H9 (cell line): ENCODE measurements at regions not wholly inside any gene's neighbourhood (a gene's known extent, or its start where the extent isn't known, plus 50 kb on each side); places are given as distances from the start of the nearest gene placed in this dataset.

Source experiments
- DNase-seq: peaks from one replicate; pipeline ENCODE4 v3.0.0-alpha.2; 2017
- H2AFZ ChIP-seq: one replicate; pipeline ENCODE4 v1.6.1; 2013; ENCODE audit warnings: mild to moderate bottlenecking, low read length, control low read depth, moderate library complexity
- H2AK5ac ChIP-seq: 2 replicates; pipeline ENCODE4 v1.6.1; 2013; ENCODE audit warnings: low read length, control low read depth, mixed read lengths; ENCODE audit not compliant: insufficient read length
- H2BK120ac ChIP-seq: one replicate; pipeline ENCODE4 v1.6.1; 2013; ENCODE audit warnings: low read depth, mild to moderate bottlenecking, low read length, control low read depth, inconsistent platforms; ENCODE audit not compliant: poor library complexity, severe bottlenecking
- H2BK12ac ChIP-seq: 2 replicates; pipeline ENCODE4 v1.6.1; 2013; ENCODE audit warnings: low read length, control low read depth, mixed read lengths, low read depth; ENCODE audit not compliant: insufficient read length
- H2BK15ac ChIP-seq: 2 replicates; pipeline ENCODE4 v1.6.1; 2013; ENCODE audit warnings: low read depth, low read length, control low read depth
- H2BK20ac ChIP-seq: one replicate; pipeline ENCODE4 v1.6.1; 2013; ENCODE audit warnings: low read depth, mild to moderate bottlenecking, low read length, control low read depth, inconsistent platforms; ENCODE audit not compliant: poor library complexity, severe bottlenecking
- H2BK5ac ChIP-seq: 2 replicates; pipeline ENCODE4 v1.6.1; 2013; ENCODE audit warnings: low read length, control low read depth, mixed read lengths; ENCODE audit not compliant: insufficient read length
- H3K14ac ChIP-seq: 2 replicates; pipeline ENCODE4 v1.6.1; 2013; ENCODE audit warnings: low read length, control low read depth; ENCODE audit not compliant: insufficient read depth
- H3K18ac ChIP-seq: 2 replicates; pipeline ENCODE4 v1.6.1; 2013; ENCODE audit warnings: low read depth, mild to moderate bottlenecking, mixed read lengths, low read length, control low read depth; ENCODE audit not compliant: insufficient read length
- H3K23ac ChIP-seq: 2 replicates; pipeline ENCODE4 v1.6.1; 2013; ENCODE audit warnings: low read length, control low read depth, mixed read lengths, low read depth; ENCODE audit not compliant: insufficient read length
- H3K23me2 ChIP-seq: 2 replicates; pipeline ENCODE4 v1.6.1; 2013; ENCODE audit warnings: low read depth, mild to moderate bottlenecking, mixed read lengths, low read length, control low read depth; ENCODE audit not compliant: insufficient read length, poor library complexity, severe bottlenecking
- H3K27ac ChIP-seq: 2 replicates; pipeline ENCODE4 v1.5.1; 2013; ENCODE audit warnings: low read length, control low read depth, mixed read lengths, low read depth; ENCODE audit not compliant: insufficient read length
- H3K27me3 ChIP-seq: 2 replicates; pipeline ENCODE4 v1.6.1; 2013; ENCODE audit warnings: low read length, control low read depth, inconsistent platforms; ENCODE audit not compliant: insufficient read depth
- H3K4ac ChIP-seq: 2 replicates; pipeline ENCODE4 v1.6.1; 2013; ENCODE audit warnings: low read depth, mild to moderate bottlenecking, control low read depth, inconsistent platforms, low read length, moderate library complexity
- H3K4me1 ChIP-seq: 2 replicates; pipeline ENCODE4 v1.6.1; 2013; ENCODE audit warnings: low read length, control low read depth, inconsistent platforms; ENCODE audit not compliant: insufficient read depth
- H3K4me2 ChIP-seq: 2 replicates; pipeline ENCODE4 v1.6.1; 2013; ENCODE audit warnings: low read length, control low read depth, mixed read lengths; ENCODE audit not compliant: insufficient read length, insufficient read depth
- H3K56ac ChIP-seq: 2 replicates; pipeline ENCODE4 v1.6.1; 2013; ENCODE audit warnings: low read depth, mild to moderate bottlenecking, mixed read lengths, low read length, control low read depth; ENCODE audit not compliant: insufficient read length
- H3K79me1 ChIP-seq: 2 replicates; pipeline ENCODE4 v1.6.1; 2013; ENCODE audit warnings: low read depth, mild to moderate bottlenecking, moderate library complexity, low read length, control low read depth, inconsistent platforms; ENCODE audit not compliant: insufficient read depth, poor library complexity, severe bottlenecking
- H3K79me2 ChIP-seq: 2 replicates; pipeline ENCODE4 v1.6.1; 2013; ENCODE audit warnings: low read length, control low read depth, inconsistent platforms; ENCODE audit not compliant: insufficient read depth
- H3K9ac ChIP-seq: 2 replicates; pipeline ENCODE4 v1.6.1; 2013; ENCODE audit warnings: low read length, control low read depth, mixed read lengths; ENCODE audit not compliant: insufficient read length; ENCODE audit errors: extremely low read depth
- H3K9me3 ChIP-seq: one replicate; pipeline ENCODE4 v1.6.1; 2013; ENCODE audit warnings: low read depth, low read length, inconsistent platforms; ENCODE audit not compliant: control insufficient read depth
- H3T11ph ChIP-seq: one replicate; pipeline ENCODE4 v1.6.1; 2013; ENCODE audit warnings: mild to moderate bottlenecking, low read length, control low read depth, inconsistent platforms
- H4K20me1 ChIP-seq: one replicate; pipeline ENCODE4 v1.6.1; 2013; ENCODE audit not compliant: control insufficient read depth, insufficient read length, insufficient read depth
- H4K5ac ChIP-seq: 2 replicates; pipeline ENCODE4 v1.6.1; 2013; ENCODE audit warnings: low read depth, mild to moderate bottlenecking, mixed read lengths, low read length, control low read depth; ENCODE audit not compliant: insufficient read length
- H4K8ac ChIP-seq: replicated peaks from 2 replicates; pipeline ENCODE4 v1.6.1; 2013; ENCODE audit warnings: low read length, control low read depth, mixed read lengths, low read depth; ENCODE audit not compliant: insufficient read length
- H4K91ac ChIP-seq: 2 replicates; pipeline ENCODE4 v1.6.1; 2013; ENCODE audit warnings: low read depth, mild to moderate bottlenecking, moderate library complexity, mixed read lengths, low read length, control low read depth; ENCODE audit not compliant: insufficient read length
- H3K27ac Mint-ChIP-seq, 3 experiments: 2 replicates in 2 of 3; 3 replicates in 1 of 3; pipeline ENCODE4 v1.8.0; 2020 to 2021; ENCODE audit warnings: mixed read lengths in 3 of 3, mild to moderate bottlenecking in 1 of 3, moderate library complexity in 1 of 3
- H3K27me3 Mint-ChIP-seq: 2 replicates; pipeline ENCODE4 v1.8.0; 2021; ENCODE audit warnings: low read depth, mild to moderate bottlenecking, moderate library complexity, mixed read lengths
- H3K36me3 Mint-ChIP-seq, 3 experiments: 2 replicates in 2 of 3; 3 replicates in 1 of 3; pipeline ENCODE4 v1.8.0; 2020 to 2021; ENCODE audit warnings: low read depth in 3 of 3, mixed read lengths in 3 of 3; ENCODE audit not compliant: insufficient read depth in 1 of 3
- H3K4me1 Mint-ChIP-seq, 2 experiments: 2 replicates each; pipeline ENCODE4 v1.8.0; 2020; ENCODE audit warnings: mixed read lengths in 2 of 2
- H3K4me3 Mint-ChIP-seq, 2 experiments: 2 replicates in 1 of 2; 3 replicates in 1 of 2; pipeline ENCODE4 v1.8.0; 2020 to 2021; ENCODE audit warnings: mild to moderate bottlenecking in 2 of 2, mixed read lengths in 2 of 2, moderate library complexity in 1 of 2
- H3K9me3 Mint-ChIP-seq, 2 experiments: 2 replicates in 1 of 2; 3 replicates in 1 of 2; pipeline ENCODE4 v1.8.0; 2020; ENCODE audit warnings: mild to moderate bottlenecking in 2 of 2, mixed read lengths in 2 of 2, moderate library complexity in 1 of 2
- WGBS: extraction: QIAGEN DNeasy Blood & Tissue Kit; methylation state at CpG from one replicate; pipeline ENCODE4 v1.1.7; 2013; ENCODE audit warnings: missing lambda C conversion rate, low lambda C conversion rate, mixed read lengths; ENCODE audit not compliant: insufficient read length; ENCODE audit errors: extremely low coverage; 5-methylcytosine and 5-hydroxymethylcytosine counted together
- TF ChIP-seq, protein P1 (sequence below): fragments of 200-600 bp; sonication (generic); conservative IDR thresholded peaks from 3 replicates; pipeline ENCODE4 v1.8.0; 2021; ENCODE audit warnings: antibody characterized with exemption, mild to moderate bottlenecking

DNA sequence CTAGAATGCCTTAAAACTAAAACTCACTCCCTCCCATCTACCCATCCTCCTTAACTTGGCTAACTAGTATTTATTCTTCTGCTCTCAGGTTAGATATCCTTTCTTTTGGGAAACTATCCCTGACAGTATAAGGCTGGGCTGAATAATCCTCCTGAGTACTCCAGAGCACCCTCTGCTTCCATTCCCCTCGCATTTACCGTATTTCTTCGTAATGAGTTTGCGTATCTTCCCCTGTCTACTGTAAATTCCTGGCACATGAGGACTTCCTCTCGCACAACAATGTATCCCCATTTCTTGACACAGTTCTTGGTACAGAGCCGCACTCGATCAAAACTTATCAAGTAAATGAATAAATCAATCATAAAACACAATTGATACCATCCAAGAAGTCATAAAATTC lies 82.9 kb upstream of the AKAP13 start:
- no peaks in the 10 kb centered on the region for H3K36me3 Mint-ChIP-seq
- Histone ChIP-seq H3K79me1 (no peaks in the 10 kb centered on the region), H4K5ac (no peak overlapping the region), H3K4me2 (no peak overlapping the region), H2BK20ac (no peak overlapping the region), H4K8ac (no peak overlapping the region), H3K4ac (no peak overlapping the region), H3K4me1 (no peaks in the 10 kb centered on the region), H2BK15ac (no peak overlapping the region), H3T11ph (no peak overlapping the region), H2AFZ (no peak overlapping the region), H3K27me3 (no peaks in the 10 kb centered on the region), H3K79me2 (no peaks in the 10 kb centered on the region), H3K18ac (no peak overlapping the region), H3K56ac (no peak overlapping the region), H3K23ac (no peak overlapping the region), H3K9me3 (no peaks in the 10 kb centered on the region), H4K20me1 (no peaks in the 10 kb centered on the region), H2BK12ac (no peak overlapping the region), H3K27ac (no peak overlapping the region), H2BK5ac (no peak overlapping the region), H3K9ac (no peak overlapping the region), H2AK5ac (no peak overlapping the region), H2BK120ac (no peak overlapping the region), H4K91ac (no peak overlapping the region), H3K23me2 (no peaks in the 10 kb centered on the region), H3K14ac (no peak overlapping the region)
- no peak for DNase-seq
- no peak overlapping the region for H3K4me3 Mint-ChIP-seq
- TF ChIP-seq, protein P1, sequence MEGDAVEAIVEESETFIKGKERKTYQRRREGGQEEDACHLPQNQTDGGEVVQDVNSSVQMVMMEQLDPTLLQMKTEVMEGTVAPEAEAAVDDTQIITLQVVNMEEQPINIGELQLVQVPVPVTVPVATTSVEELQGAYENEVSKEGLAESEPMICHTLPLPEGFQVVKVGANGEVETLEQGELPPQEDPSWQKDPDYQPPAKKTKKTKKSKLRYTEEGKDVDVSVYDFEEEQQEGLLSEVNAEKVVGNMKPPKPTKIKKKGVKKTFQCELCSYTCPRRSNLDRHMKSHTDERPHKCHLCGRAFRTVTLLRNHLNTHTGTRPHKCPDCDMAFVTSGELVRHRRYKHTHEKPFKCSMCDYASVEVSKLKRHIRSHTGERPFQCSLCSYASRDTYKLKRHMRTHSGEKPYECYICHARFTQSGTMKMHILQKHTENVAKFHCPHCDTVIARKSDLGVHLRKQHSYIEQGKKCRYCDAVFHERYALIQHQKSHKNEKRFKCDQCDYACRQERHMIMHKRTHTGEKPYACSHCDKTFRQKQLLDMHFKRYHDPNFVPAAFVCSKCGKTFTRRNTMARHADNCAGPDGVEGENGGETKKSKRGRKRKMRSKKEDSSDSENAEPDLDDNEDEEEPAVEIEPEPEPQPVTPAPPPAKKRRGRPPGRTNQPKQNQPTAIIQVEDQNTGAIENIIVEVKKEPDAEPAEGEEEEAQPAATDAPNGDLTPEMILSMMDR, result no peak
- no peaks in the 10 kb centered on the region; a peak in 1 of 5 replicates for H3K9me3 Mint-ChIP-seq
- no CpG with 5 or more reads among the region's 7 CpGs for WGBS
- H3K27ac Mint-ChIP-seq, result 0 out of 7 replicates have a peak overlapping the region, but pooled peaks of 1 of the 3 experiments have one; percentile 16
- H3K27me3 Mint-ChIP-seq, result peaks cover 4% of the 10 kb centered on the region; the same call in 1 of the 2 replicates
- H3K4me1 Mint-ChIP-seq, result peaks cover 3 to 8% of the 10 kb centered on the region in 2 experiments
